H9 (cell line): ENCODE measurements at regions not wholly inside any gene's neighbourhood (a gene's known extent, or its start where the extent isn't known, plus 50 kb on each side); places are given as distances from the start of the nearest gene placed in this dataset.
A peak's percentile ranks its signal among the peaks of the same experiment; 100 is the strongest.

Experiments
- DNase-seq: peaks from one replicate; pipeline ENCODE4 v3.0.0-alpha.2; 2017
- H2AFZ ChIP-seq: one replicate; pipeline ENCODE4 v1.6.1; 2013; ENCODE audit warnings: mild to moderate bottlenecking, low read length, control low read depth, moderate library complexity
- H2AK5ac ChIP-seq: 2 replicates; pipeline ENCODE4 v1.6.1; 2013; ENCODE audit warnings: low read length, control low read depth, mixed read lengths; ENCODE audit not compliant: insufficient read length
- H2BK120ac ChIP-seq: one replicate; pipeline ENCODE4 v1.6.1; 2013; ENCODE audit warnings: low read depth, mild to moderate bottlenecking, low read length, control low read depth, inconsistent platforms; ENCODE audit not compliant: poor library complexity, severe bottlenecking
- H2BK12ac ChIP-seq: 2 replicates; pipeline ENCODE4 v1.6.1; 2013; ENCODE audit warnings: low read length, control low read depth, mixed read lengths, low read depth; ENCODE audit not compliant: insufficient read length
- H2BK15ac ChIP-seq: 2 replicates; pipeline ENCODE4 v1.6.1; 2013; ENCODE audit warnings: low read depth, low read length, control low read depth
- H2BK20ac ChIP-seq: one replicate; pipeline ENCODE4 v1.6.1; 2013; ENCODE audit warnings: low read depth, mild to moderate bottlenecking, low read length, control low read depth, inconsistent platforms; ENCODE audit not compliant: poor library complexity, severe bottlenecking
- H2BK5ac ChIP-seq: 2 replicates; pipeline ENCODE4 v1.6.1; 2013; ENCODE audit warnings: low read length, control low read depth, mixed read lengths; ENCODE audit not compliant: insufficient read length
- H3K14ac ChIP-seq: 2 replicates; pipeline ENCODE4 v1.6.1; 2013; ENCODE audit warnings: low read length, control low read depth; ENCODE audit not compliant: insufficient read depth
- H3K18ac ChIP-seq: 2 replicates; pipeline ENCODE4 v1.6.1; 2013; ENCODE audit warnings: low read depth, mild to moderate bottlenecking, mixed read lengths, low read length, control low read depth; ENCODE audit not compliant: insufficient read length
- H3K23ac ChIP-seq: 2 replicates; pipeline ENCODE4 v1.6.1; 2013; ENCODE audit warnings: low read length, control low read depth, mixed read lengths, low read depth; ENCODE audit not compliant: insufficient read length
- H3K23me2 ChIP-seq: 2 replicates; pipeline ENCODE4 v1.6.1; 2013; ENCODE audit warnings: low read depth, mild to moderate bottlenecking, mixed read lengths, low read length, control low read depth; ENCODE audit not compliant: insufficient read length, poor library complexity, severe bottlenecking
- H3K27ac ChIP-seq: 2 replicates; pipeline ENCODE4 v1.5.1; 2013; ENCODE audit warnings: low read length, control low read depth, mixed read lengths, low read depth; ENCODE audit not compliant: insufficient read length
- H3K27me3 ChIP-seq: 2 replicates; pipeline ENCODE4 v1.6.1; 2013; ENCODE audit warnings: low read length, control low read depth, inconsistent platforms; ENCODE audit not compliant: insufficient read depth
- H3K4ac ChIP-seq: 2 replicates; pipeline ENCODE4 v1.6.1; 2013; ENCODE audit warnings: low read depth, mild to moderate bottlenecking, control low read depth, inconsistent platforms, low read length, moderate library complexity
- H3K4me1 ChIP-seq: 2 replicates; pipeline ENCODE4 v1.6.1; 2013; ENCODE audit warnings: low read length, control low read depth, inconsistent platforms; ENCODE audit not compliant: insufficient read depth
- H3K4me2 ChIP-seq: 2 replicates; pipeline ENCODE4 v1.6.1; 2013; ENCODE audit warnings: low read length, control low read depth, mixed read lengths; ENCODE audit not compliant: insufficient read length, insufficient read depth
- H3K56ac ChIP-seq: 2 replicates; pipeline ENCODE4 v1.6.1; 2013; ENCODE audit warnings: low read depth, mild to moderate bottlenecking, mixed read lengths, low read length, control low read depth; ENCODE audit not compliant: insufficient read length
- H3K79me1 ChIP-seq: 2 replicates; pipeline ENCODE4 v1.6.1; 2013; ENCODE audit warnings: low read depth, mild to moderate bottlenecking, moderate library complexity, low read length, control low read depth, inconsistent platforms; ENCODE audit not compliant: insufficient read depth, poor library complexity, severe bottlenecking
- H3K79me2 ChIP-seq: 2 replicates; pipeline ENCODE4 v1.6.1; 2013; ENCODE audit warnings: low read length, control low read depth, inconsistent platforms; ENCODE audit not compliant: insufficient read depth
- H3K9ac ChIP-seq: 2 replicates; pipeline ENCODE4 v1.6.1; 2013; ENCODE audit warnings: low read length, control low read depth, mixed read lengths; ENCODE audit not compliant: insufficient read length; ENCODE audit errors: extremely low read depth
- H3K9me3 ChIP-seq: one replicate; pipeline ENCODE4 v1.6.1; 2013; ENCODE audit warnings: low read depth, low read length, inconsistent platforms; ENCODE audit not compliant: control insufficient read depth
- H3T11ph ChIP-seq: one replicate; pipeline ENCODE4 v1.6.1; 2013; ENCODE audit warnings: mild to moderate bottlenecking, low read length, control low read depth, inconsistent platforms
- H4K20me1 ChIP-seq: one replicate; pipeline ENCODE4 v1.6.1; 2013; ENCODE audit not compliant: control insufficient read depth, insufficient read length, insufficient read depth
- H4K5ac ChIP-seq: 2 replicates; pipeline ENCODE4 v1.6.1; 2013; ENCODE audit warnings: low read depth, mild to moderate bottlenecking, mixed read lengths, low read length, control low read depth; ENCODE audit not compliant: insufficient read length
- H4K8ac ChIP-seq: replicated peaks from 2 replicates; pipeline ENCODE4 v1.6.1; 2013; ENCODE audit warnings: low read length, control low read depth, mixed read lengths, low read depth; ENCODE audit not compliant: insufficient read length
- H4K91ac ChIP-seq: 2 replicates; pipeline ENCODE4 v1.6.1; 2013; ENCODE audit warnings: low read depth, mild to moderate bottlenecking, moderate library complexity, mixed read lengths, low read length, control low read depth; ENCODE audit not compliant: insufficient read length
- H3K27ac Mint-ChIP-seq, 3 experiments: 2 replicates in 2 of 3; 3 replicates in 1 of 3; pipeline ENCODE4 v1.8.0; 2020 to 2021; ENCODE audit warnings: mixed read lengths in 3 of 3, mild to moderate bottlenecking in 1 of 3, moderate library complexity in 1 of 3
- H3K27me3 Mint-ChIP-seq: 2 replicates; pipeline ENCODE4 v1.8.0; 2021; ENCODE audit warnings: low read depth, mild to moderate bottlenecking, moderate library complexity, mixed read lengths
- H3K36me3 Mint-ChIP-seq, 3 experiments: 2 replicates in 2 of 3; 3 replicates in 1 of 3; pipeline ENCODE4 v1.8.0; 2020 to 2021; ENCODE audit warnings: low read depth in 3 of 3, mixed read lengths in 3 of 3; ENCODE audit not compliant: insufficient read depth in 1 of 3
- H3K4me1 Mint-ChIP-seq, 2 experiments: 2 replicates each; pipeline ENCODE4 v1.8.0; 2020; ENCODE audit warnings: mixed read lengths in 2 of 2
- H3K4me3 Mint-ChIP-seq, 2 experiments: 2 replicates in 1 of 2; 3 replicates in 1 of 2; pipeline ENCODE4 v1.8.0; 2020 to 2021; ENCODE audit warnings: mild to moderate bottlenecking in 2 of 2, mixed read lengths in 2 of 2, moderate library complexity in 1 of 2
- H3K9me3 Mint-ChIP-seq, 2 experiments: 2 replicates in 1 of 2; 3 replicates in 1 of 2; pipeline ENCODE4 v1.8.0; 2020; ENCODE audit warnings: mild to moderate bottlenecking in 2 of 2, mixed read lengths in 2 of 2, moderate library complexity in 1 of 2
- WGBS: extraction: QIAGEN DNeasy Blood & Tissue Kit; methylation state at CpG from one replicate; pipeline ENCODE4 v1.1.7; 2013; ENCODE audit warnings: missing lambda C conversion rate, low lambda C conversion rate, mixed read lengths; ENCODE audit not compliant: insufficient read length; ENCODE audit errors: extremely low coverage; 5-methylcytosine and 5-hydroxymethylcytosine counted together
- TF ChIP-seq, protein P1 (sequence below): fragments of 200-600 bp; sonication (generic); conservative IDR thresholded peaks from 3 replicates; pipeline ENCODE4 v1.8.0; 2021; ENCODE audit warnings: antibody characterized with exemption, mild to moderate bottlenecking

DNA sequence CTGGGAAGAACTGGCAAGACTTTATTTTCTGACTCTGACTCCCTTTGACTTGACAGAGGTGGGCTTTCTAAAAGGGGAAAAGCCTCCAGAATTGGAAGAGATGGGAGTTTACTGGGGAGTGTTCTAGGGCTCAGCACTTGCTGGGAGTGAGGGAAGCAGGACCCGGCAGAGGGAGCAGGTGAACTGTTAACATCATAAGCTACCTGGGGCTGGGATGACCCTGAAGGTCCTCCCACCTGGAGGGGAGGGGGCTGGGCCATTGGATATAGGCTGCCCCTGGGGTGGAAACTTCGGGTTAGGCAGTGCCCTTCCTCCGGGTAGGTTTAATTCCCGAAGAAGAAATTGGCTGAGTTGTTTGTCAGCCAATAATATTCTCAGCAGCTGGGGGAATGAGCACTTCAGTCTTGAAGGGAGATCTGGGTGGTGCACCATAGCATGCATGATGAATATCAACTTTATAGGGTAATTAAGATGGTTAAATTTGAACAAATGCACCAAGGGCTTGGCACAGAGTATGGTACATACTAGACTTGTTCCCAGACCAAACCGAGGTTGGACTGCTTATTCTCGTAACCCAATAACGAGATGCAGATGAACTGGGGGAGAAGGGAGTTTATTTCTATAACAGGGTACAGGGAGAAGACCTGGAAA lies 337.0 kb downstream of the HAPSTR1 start:
- no peaks in the 10 kb centered on the region; the same call in 1 of the 2 replicates for H3K27me3 Mint-ChIP-seq
- no CpG with 5 or more reads among the region's 7 CpGs for WGBS
- no peak overlapping the region for H3K18ac ChIP-seq

More for the DNA sequence above, 337.0 kb downstream of the HAPSTR1 start:
- H2BK120ac ChIP-seq = no peak overlapping the region
- H3K4me1 ChIP-seq = no peaks in the 10 kb centered on the region
- no peaks in the 10 kb centered on the region for H3K9me3 ChIP-seq
- no peak overlapping the region for H2AFZ ChIP-seq
- H4K91ac ChIP-seq = no peak overlapping the region
- H3K23ac ChIP-seq = no peak overlapping the region
- no peak overlapping the region for H2AK5ac ChIP-seq
- H3K4ac ChIP-seq = no peak overlapping the region
- Mint-ChIP-seq H3K36me3 (no peaks in the 10 kb centered on the region; a peak in 1 of 7 replicates), H3K27ac (no peak overlapping the region), H3K4me3 (no peak overlapping the region), H3K9me3 (no peaks in the 10 kb centered on the region), H3K4me1 (peaks cover 2 to 6% of the 10 kb centered on the region in 2 experiments)
- H3K27ac ChIP-seq = no peak overlapping the region
- no peaks in the 10 kb centered on the region for H3K23me2 ChIP-seq
- H2BK15ac ChIP-seq = no peak overlapping the region
- no peak overlapping the region for H2BK5ac ChIP-seq
- H3K14ac ChIP-seq = no peak overlapping the region
- no peak overlapping the region for H2BK20ac ChIP-seq
- TF ChIP-seq, protein P1, sequence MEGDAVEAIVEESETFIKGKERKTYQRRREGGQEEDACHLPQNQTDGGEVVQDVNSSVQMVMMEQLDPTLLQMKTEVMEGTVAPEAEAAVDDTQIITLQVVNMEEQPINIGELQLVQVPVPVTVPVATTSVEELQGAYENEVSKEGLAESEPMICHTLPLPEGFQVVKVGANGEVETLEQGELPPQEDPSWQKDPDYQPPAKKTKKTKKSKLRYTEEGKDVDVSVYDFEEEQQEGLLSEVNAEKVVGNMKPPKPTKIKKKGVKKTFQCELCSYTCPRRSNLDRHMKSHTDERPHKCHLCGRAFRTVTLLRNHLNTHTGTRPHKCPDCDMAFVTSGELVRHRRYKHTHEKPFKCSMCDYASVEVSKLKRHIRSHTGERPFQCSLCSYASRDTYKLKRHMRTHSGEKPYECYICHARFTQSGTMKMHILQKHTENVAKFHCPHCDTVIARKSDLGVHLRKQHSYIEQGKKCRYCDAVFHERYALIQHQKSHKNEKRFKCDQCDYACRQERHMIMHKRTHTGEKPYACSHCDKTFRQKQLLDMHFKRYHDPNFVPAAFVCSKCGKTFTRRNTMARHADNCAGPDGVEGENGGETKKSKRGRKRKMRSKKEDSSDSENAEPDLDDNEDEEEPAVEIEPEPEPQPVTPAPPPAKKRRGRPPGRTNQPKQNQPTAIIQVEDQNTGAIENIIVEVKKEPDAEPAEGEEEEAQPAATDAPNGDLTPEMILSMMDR = peak; percentile 11; the same call in 1 of the 3 replicates
- no peak overlapping the region for H3T11ph ChIP-seq
- peak; percentile 33 for DNase-seq
- no peaks in the 10 kb centered on the region for H3K79me2 ChIP-seq
- H4K5ac ChIP-seq = no peak overlapping the region
- H3K79me1 ChIP-seq = no peaks in the 10 kb centered on the region
- no peak overlapping the region for H3K4me2 ChIP-seq
- no peaks in the 10 kb centered on the region for H3K27me3 ChIP-seq
- no peak overlapping the region for H3K56ac ChIP-seq
- no peak overlapping the region for H4K8ac ChIP-seq
- no peaks in the 10 kb centered on the region for H4K20me1 ChIP-seq
- no peak overlapping the region for H2BK12ac ChIP-seq
- no peak overlapping the region for H3K9ac ChIP-seq
